ENCODE measurements at regions not wholly inside any gene's neighbourhood (a gene's known extent, or its start where the extent isn't known, plus 50 kb on each side); places are given as distances from the start of the nearest gene placed in this dataset.

DNA sequence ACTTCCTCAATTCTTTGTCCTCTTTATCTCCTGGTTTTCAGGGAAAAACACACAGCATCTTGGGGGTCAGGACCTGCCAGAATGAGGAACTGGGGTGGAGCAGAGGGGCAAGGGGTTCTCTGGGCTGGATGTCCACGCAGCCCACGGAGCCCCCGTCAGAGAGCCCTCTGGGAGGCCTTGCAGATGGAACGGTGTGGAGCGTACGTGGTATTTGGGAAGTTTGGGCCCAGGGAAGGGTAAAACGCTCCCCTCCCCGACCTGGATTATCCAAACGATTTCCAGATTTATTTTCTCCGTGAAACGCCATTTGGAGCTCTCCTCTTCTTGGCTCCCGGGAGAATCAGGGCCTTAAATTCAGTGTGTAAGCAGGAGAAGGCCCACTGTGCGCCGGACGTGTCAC is 51.7 kb upstream of the ZNF536 start:
- no peak for TF ChIP-seq POLR2A (IDR thresholded peaks at IDR 0.05)
- TF ChIP-seq, protein P1, sequence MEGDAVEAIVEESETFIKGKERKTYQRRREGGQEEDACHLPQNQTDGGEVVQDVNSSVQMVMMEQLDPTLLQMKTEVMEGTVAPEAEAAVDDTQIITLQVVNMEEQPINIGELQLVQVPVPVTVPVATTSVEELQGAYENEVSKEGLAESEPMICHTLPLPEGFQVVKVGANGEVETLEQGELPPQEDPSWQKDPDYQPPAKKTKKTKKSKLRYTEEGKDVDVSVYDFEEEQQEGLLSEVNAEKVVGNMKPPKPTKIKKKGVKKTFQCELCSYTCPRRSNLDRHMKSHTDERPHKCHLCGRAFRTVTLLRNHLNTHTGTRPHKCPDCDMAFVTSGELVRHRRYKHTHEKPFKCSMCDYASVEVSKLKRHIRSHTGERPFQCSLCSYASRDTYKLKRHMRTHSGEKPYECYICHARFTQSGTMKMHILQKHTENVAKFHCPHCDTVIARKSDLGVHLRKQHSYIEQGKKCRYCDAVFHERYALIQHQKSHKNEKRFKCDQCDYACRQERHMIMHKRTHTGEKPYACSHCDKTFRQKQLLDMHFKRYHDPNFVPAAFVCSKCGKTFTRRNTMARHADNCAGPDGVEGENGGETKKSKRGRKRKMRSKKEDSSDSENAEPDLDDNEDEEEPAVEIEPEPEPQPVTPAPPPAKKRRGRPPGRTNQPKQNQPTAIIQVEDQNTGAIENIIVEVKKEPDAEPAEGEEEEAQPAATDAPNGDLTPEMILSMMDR (IDR thresholded peaks at IDR 0.05 in 4 of 5, conservative IDR thresholded peaks at IDR 0.05 in 1 of 5): no peak

Data from gastrocnemius medialis (tissue), 4 donors.